ENCODE measurements at regions not wholly inside any gene's neighbourhood (a gene's known extent, or its start where the extent isn't known, plus 50 kb on each side); places are given as distances from the start of the nearest gene placed in this dataset.

DNA sequence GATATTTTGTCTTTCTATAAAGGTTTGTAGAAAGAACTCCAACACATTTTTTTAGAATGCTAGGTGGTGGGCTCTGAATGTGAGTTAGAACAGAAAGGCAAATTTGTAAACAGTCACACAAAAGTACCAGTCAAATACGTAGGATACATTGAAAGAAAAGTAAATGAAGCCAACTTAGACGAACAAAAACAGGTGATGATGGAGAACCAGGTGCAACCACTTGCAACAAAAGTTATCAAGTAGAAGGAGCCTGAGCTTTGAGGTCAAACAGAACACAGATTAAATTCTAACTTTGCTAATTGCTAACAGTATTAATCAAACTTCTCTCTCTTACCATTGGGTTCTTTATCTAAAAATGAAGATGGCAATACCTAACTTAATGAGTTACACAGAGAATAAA is 62.7 kb upstream of the DAPP1 start:
- Histone ChIP-seq H3K9ac (ENCODE audit: low read length in 3 of 3) (no peak overlapping the region), H3K27me3 (ENCODE audit: control insufficient read depth, insufficient read depth, low read length) (no peaks in the 10 kb centered on the region), H3K27ac (ENCODE audit: low read depth in 2 of 2, low read length in 2 of 2) (no peak overlapping the region), H3K4me3 (ENCODE audit: low read length in 3 of 3) (no peak overlapping the region), H3K4me1 (ENCODE audit: control insufficient read depth in 2 of 3, insufficient read depth in 2 of 3, low read depth in 1 of 3, low read length in 3 of 3) (no peaks in the 10 kb centered on the region), H3K36me3 (ENCODE audit: control insufficient read depth in 2 of 3, insufficient read depth in 3 of 3, low read length in 3 of 3) (no peaks in the 10 kb centered on the region), H3K9me3 (ENCODE audit: control insufficient read depth in 2 of 3, insufficient read depth in 1 of 3, low read length in 3 of 3) (no peaks in the 10 kb centered on the region)
- DNase-seq (no peak), FAIRE-seq (no peak)
- TF ChIP-seq CTCF (IDR thresholded peaks at IDR 0.05; ENCODE audit: borderline replicate concordance, extremely low read depth, insufficient read depth), result no peak
- intact Hi-C loops (cut with DNase I), result no loop called here

GRCh38 chr4:99749445-99750391 is 66.9 kb upstream of the DAPP1 start:
- DNase-seq, result no peak
- Histone ChIP-seq H3K4me3 (ENCODE audit: low read length in 3 of 3) (no peak overlapping the region), H3K27me3 (ENCODE audit: control insufficient read depth, insufficient read depth, low read length) (no peaks in the 10 kb centered on the region), H3K4me1 (ENCODE audit: control insufficient read depth in 2 of 3, insufficient read depth in 2 of 3, low read depth in 1 of 3, low read length in 3 of 3) (no peaks in the 10 kb centered on the region), H3K36me3 (ENCODE audit: control insufficient read depth in 2 of 3, insufficient read depth in 3 of 3, low read length in 3 of 3) (no peaks in the 10 kb centered on the region), H3K9ac (ENCODE audit: low read length in 3 of 3) (no peak overlapping the region), H3K27ac (ENCODE audit: low read depth in 2 of 2, low read length in 2 of 2) (no peak overlapping the region), H3K9me3 (ENCODE audit: control insufficient read depth in 2 of 3, insufficient read depth in 1 of 3, low read length in 3 of 3) (no peaks in the 10 kb centered on the region)
- TF ChIP-seq CTCF (IDR thresholded peaks at IDR 0.05; ENCODE audit: borderline replicate concordance, extremely low read depth, insufficient read depth), result no peak
- intact Hi-C loops (cut with DNase I), result no loop called here
- FAIRE-seq, result no peak

DNA sequence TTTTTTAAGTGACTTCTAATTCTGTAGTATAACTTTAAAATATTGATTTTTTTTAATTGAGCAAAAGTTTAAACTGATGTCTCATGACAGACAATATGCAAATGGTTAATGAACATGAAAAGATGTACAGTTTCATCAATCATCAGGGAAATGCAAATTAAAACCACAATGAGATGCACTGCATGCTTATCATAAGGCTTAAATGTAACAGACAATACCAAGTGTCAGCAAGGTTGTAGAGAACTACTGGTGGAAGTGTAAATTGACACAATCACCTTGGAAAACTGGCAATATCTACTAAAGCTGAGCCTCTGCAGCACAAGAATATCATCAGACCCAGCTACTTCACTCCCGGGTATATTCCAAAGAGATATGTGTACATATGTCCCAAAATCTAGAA is 70.2 kb upstream of the DAPP1 start:
- no peak for FAIRE-seq
- no peaks in the 10 kb centered on the region for H3K9me3 ChIP-seq (ENCODE audit: control insufficient read depth in 2 of 3, insufficient read depth in 1 of 3, low read length in 3 of 3)
- intact Hi-C loops (cut with DNase I), result no loop called here

More for the DNA sequence above, 70.2 kb upstream of the DAPP1 start:
- H3K4me3 ChIP-seq (ENCODE audit: low read length in 3 of 3), result no peak overlapping the region
- no peak for DNase-seq
- TF ChIP-seq CTCF (IDR thresholded peaks at IDR 0.05; ENCODE audit: borderline replicate concordance, extremely low read depth, insufficient read depth), result no peak
- H3K4me1 ChIP-seq (ENCODE audit: control insufficient read depth in 2 of 3, insufficient read depth in 2 of 3, low read depth in 1 of 3, low read length in 3 of 3), result no peaks in the 10 kb centered on the region
- H3K27ac ChIP-seq (ENCODE audit: low read depth in 2 of 2, low read length in 2 of 2), result no peak overlapping the region
- H3K36me3 ChIP-seq (ENCODE audit: control insufficient read depth in 2 of 3, insufficient read depth in 3 of 3, low read length in 3 of 3), result no peaks in the 10 kb centered on the region
- no peak overlapping the region for H3K9ac ChIP-seq (ENCODE audit: low read length in 3 of 3)
- no peaks in the 10 kb centered on the region for H3K27me3 ChIP-seq (ENCODE audit: control insufficient read depth, insufficient read depth, low read length)

Data from kidney (tissue), 13 donors.